NCI-H2196 treated with DMSO at 0.1 percent for 48 hours (cell line): ENCODE measurements at regions not wholly inside any gene's neighbourhood (a gene's known extent, or its start where the extent isn't known, plus 50 kb on each side); places are given as distances from the start of the nearest gene placed in this dataset.
"Not testable (repeated sequence)": the region's sequence is repeated elsewhere in the genome, so short reads cannot be mapped to it uniquely, and the experiment has no call there.

Experiments
- DNase-seq: peaks from one replicate; lab custom pipeline; 2025; ENCODE audit not compliant: unreplicated experiment; lab: John Stamatoyannopoulos, UW

DNA sequence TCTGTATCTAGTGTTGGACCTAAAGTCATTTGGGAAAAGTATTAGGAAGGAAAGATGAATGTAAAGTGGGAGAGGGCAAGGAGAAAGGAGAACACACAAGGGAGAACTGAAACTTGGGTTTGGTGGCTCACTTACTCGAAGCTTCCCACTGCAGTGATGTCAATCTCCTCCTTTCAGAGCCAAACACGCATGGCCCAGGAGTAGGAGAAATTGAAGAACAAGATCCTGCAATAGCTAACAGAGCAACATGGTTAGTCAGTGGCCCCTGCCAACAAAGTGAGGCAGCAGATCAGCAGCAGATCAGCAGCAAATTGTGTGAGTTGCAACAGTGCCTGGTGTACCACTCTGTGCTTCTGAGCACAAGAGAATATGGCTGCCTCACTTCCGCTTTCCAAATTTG lies 366.4 kb downstream of the PSAT1 start:
- no peak for DNase-seq

- DNase-seq: no peak
Observed at GRCh38 chr9:78664370-78664769, 367.4 kb downstream of the PSAT1 start.

DNA sequence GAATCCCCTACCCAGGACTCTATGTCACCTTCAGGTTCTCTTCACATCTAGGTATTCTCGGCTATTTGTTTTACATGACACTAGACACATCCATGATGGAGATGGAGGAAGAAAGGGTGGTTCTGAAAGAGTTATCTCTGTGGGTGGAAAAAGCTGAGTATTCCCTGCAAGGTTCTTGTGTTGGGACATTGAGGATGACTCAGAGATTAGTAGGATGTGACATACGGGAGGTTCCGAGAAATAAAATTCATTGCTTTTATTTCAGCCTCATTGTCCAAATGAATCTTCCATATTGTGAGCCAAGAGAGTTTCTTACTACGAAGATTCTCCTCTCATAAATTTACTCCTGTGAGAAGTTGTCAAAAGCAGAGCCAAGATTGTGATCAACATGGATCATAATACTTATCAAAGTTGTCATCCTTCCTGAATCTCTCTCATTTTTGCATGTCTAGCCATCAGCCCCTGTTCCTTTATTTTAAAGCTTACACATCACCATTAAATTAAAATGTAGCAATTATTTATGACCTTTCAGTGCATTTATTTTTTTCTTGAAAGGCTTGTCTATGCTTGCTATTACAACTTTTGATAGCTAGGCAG lies 370.0 kb downstream of the PSAT1 start:
- DNase-seq: no peak

- no peak for DNase-seq
Observed at GRCh38 chr9:78668148-78668832, 371.4 kb downstream of the PSAT1 start.

DNA sequence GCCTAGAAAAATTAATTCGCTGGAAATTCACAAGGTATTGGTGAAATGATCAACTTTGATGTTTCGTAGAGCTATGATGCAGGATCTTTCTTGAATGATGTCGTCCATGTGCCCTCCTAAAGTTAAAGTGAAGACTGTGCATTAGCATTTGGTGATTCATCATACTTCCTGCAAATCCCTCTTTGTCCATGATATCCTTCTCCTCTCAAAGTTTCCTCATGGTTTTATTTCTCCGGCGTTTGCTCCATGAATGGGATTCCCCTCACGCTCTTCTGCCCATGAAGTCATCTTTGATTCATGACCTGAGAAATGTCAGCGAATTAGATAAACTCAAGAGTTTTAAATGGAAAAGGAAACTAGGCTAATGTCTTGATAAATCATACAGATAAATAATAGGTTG lies 372.7 kb downstream of the PSAT1 start:
- no peak for DNase-seq

- DNase-seq: peak; percentile 11
Observed at GRCh38 chr9:78671785-78672184, 374.9 kb downstream of the PSAT1 start.

GRCh38 chr9:78674874-78675273 lies 377.9 kb downstream of the PSAT1 start:
- DNase-seq: no peak

GRCh38 chr9:78676009-78676408 lies 379.1 kb downstream of the PSAT1 start:
- DNase-seq: no peak

GRCh38 chr9:78676623-78677022 lies 379.7 kb downstream of the PSAT1 start:
- DNase-seq: no peak

- no peak for DNase-seq
Observed at GRCh38 chr9:78677326-78677725, 380.4 kb downstream of the PSAT1 start.

DNA sequence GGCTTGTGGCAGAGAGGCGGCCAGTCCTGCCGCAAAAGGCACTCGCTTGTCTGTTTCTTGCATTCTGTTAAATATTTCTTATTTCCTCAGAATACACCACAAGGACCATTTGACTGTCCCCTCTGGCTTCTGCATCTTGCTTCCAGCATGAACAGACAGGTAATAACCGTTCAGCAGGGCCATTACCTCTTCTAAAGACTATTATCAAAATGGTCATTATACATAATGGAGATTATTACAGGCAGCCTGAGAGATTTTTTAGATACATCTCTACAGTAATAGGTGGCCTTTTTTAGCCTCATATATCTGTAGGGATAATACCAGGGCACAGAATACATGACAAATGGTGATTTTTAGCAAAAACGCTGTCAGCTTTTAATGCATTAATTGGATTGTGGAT lies 382.0 kb downstream of the PSAT1 start:
- no peak for DNase-seq

GRCh38 chr9:78680196-78680595 lies 383.3 kb downstream of the PSAT1 start:
- DNase-seq: no peak

DNA sequence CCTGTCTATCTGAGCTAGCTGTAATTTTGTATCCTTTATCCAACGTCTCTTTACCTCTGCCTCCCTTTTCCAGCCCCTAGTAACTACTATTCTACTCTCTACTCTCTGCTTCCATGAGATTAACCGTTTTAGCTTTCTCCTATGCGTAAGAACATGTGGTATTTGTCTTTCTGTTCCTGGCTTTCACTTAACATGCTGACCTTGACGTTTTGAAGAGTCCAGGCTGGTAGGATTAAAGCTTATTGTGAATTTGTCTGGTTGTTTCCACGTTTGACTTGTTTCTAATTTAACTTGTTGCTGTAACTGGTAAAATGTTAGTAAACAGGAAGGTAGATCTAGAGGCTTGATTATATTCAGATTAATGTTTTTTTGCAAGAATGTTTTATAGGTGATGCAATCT lies 385.3 kb downstream of the PSAT1 start:
- no peak for DNase-seq

GRCh38 chr9:78685471-78685870 lies 388.5 kb downstream of the PSAT1 start:
- no peak for DNase-seq

DNA sequence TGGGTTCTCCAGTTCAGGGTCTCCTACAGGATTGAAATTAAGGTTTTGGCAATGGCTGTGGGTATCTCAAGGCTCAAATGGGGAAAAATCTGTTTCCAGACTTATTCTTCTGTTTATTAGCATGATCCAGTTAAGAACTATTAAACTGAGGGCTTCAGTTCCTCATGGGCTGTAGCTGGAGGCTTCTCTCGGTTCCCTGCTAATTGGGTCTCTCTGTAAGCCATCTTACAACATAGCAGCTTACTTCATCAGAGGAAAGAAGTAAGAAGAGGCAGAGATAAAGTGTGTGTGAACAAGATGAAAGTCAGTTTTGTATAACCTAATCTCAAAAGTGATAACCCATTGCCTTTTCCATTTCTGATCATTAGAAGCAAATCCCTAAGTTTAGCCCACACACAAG lies 391.9 kb downstream of the PSAT1 start:
- no peak for DNase-seq

DNA sequence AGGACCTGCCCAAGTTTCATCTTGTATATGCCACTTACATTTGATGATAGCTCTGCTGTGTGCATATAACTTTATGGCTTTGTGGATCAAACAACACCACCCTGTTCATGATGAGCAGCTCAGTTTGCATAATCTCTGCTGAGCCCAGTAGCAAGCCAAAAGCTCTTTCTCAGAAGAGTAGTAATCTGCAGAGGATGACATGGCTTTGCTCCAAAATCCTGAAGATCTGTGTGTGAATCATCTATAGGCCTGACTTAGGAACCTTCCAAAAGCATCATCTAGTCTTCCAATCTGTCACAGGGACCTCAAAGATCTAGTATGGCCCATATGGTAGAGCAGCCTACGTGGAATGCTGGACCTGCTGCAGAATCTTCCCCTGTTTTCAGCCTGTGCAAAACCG lies 394.6 kb downstream of the PSAT1 start:
- no peak for DNase-seq

DNA sequence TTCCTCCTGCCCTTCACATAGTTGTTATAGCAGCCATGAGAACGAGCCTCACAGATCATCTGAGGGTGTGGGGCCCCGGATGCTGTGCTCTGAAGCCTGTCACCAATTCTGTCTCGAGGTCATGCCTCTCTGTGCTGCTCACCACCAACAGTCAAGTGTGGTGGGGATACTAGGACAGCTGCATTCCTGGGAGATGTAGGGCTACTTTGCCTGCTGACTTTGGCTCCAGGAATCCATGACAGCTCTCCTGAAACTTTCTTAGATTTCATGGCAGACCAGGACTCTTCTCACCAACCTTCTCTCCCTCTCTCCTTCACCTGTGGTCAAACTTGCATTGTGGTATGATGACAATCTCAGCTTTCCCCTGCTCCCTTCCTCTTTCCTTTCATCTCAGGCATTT lies 395.9 kb downstream of the PSAT1 start:
- DNase-seq: no peak

GRCh38 chr9:78694974-78695373 lies 398.0 kb downstream of the PSAT1 start:
- DNase-seq: no peak

DNA sequence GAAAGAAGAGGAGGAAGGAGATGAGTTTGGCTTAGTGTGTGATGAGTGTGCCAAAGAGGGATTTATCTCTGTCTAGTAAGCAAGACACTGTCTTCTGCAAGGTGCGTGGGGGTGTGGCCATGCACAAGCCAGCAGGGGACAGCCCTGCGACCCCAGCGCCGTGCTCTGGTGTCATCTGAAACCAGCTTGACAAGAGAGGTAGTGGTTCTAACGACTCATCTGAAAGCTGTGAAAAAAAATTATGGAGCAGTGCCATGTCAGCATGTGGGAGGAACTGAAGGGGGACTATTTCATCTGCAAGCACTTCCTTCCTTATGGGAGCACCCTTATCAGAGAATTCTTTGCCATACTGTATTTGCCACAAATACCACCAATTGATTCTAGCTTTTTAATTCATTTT lies 398.6 kb downstream of the PSAT1 start:
- no peak for DNase-seq

GRCh38 chr9:78697618-78698017 lies 400.7 kb downstream of the PSAT1 start:
- DNase-seq: no peak

- DNase-seq: no peak
Observed at GRCh38 chr9:78698371-78698770, 401.4 kb downstream of the PSAT1 start.

GRCh38 chr9:78699217-78699616 lies 402.3 kb downstream of the PSAT1 start:
- not testable (repeated sequence) for DNase-seq

DNA sequence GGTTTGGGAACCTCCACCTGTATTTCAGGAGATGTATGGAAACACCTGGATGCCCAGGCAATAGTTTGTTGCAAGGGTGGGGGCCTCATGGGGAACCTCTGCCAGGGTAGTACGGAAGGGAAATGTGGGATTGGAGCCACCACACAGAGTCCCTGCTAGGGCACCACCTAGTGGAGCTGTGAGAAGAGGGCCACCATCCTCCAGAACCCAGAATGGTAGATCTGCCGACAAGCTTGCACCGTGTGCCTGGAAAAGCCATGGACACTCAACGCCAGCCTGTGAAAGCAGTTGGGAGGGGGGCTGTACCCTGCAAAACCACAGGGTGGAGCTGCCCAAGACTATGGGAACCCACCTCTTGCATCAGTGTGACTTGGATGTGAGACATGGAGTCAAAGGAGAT lies 407.2 kb downstream of the PSAT1 start:
- DNase-seq: not testable (repeated sequence)
